Spleen (tissue), 11 donors: ENCODE measurements at regions not wholly inside any gene's neighbourhood (a gene's known extent, or its start where the extent isn't known, plus 50 kb on each side); places are given as distances from the start of the nearest gene placed in this dataset.

Source experiments
- DNase-seq: peaks from one replicate; pipeline ENCODE4 v3.0.0-alpha.2; 2020
- H3K27ac ChIP-seq, 8 donors: fragments of 200-600 bp; sonication (generic) in 7 of 8; 1 replicate in 4 of 8; 2 replicates in 4 of 8; pipeline versions ENCODE4 v1.5.0 to v1.8.0; 2016 to 2021; ENCODE audit warnings: inconsistent platforms in 4 of 8, mild to moderate bottlenecking in 4 of 8, moderate library complexity in 1 of 8
- H3K27me3 ChIP-seq, 7 donors: fragments of 200-600 bp; sonication (generic) in 6 of 7; replicated peaks in 1 of 7; 1 replicate in 4 of 7; 2 replicates in 3 of 7; pipeline versions ENCODE4 v1.5.0 to v1.8.0; 2016 to 2021; ENCODE audit warnings: inconsistent platforms in 3 of 7, mild to moderate bottlenecking in 1 of 7
- H3K36me3 ChIP-seq, 6 donors: fragments of 200-600 bp; sonication (generic) in 5 of 6; 1 replicate in 4 of 6; 2 replicates in 2 of 6; pipeline versions ENCODE4 v1.5.0 to v1.8.0; 2016 to 2021; ENCODE audit warnings: inconsistent platforms in 2 of 6
- H3K4me1 ChIP-seq, 6 donors: fragments of 200-600 bp; sonication (generic) in 5 of 6; 1 replicate in 3 of 6; 2 replicates in 3 of 6; pipeline versions ENCODE4 v1.5.0 to v1.8.0; 2016 to 2021; ENCODE audit warnings: inconsistent platforms in 3 of 6
- H3K4me3 ChIP-seq, 8 donors: fragments of 200-600 bp; sonication (generic) in 7 of 8; 1 replicate in 4 of 8; 2 replicates in 4 of 8; pipeline versions ENCODE4 v1.5.0 to v1.8.0; 2016 to 2021; ENCODE audit warnings: inconsistent platforms in 4 of 8, mild to moderate bottlenecking in 4 of 8, moderate library complexity in 2 of 8
- H3K9me3 ChIP-seq, 8 donors: fragments of 200-600 bp; sonication (generic) in 7 of 8; 1 replicate in 4 of 8; 2 replicates in 4 of 8; pipeline versions ENCODE4 v1.5.0 to v1.8.0; 2016 to 2021; ENCODE audit warnings: inconsistent platforms in 4 of 8
- CTCF ChIP-seq, 11 experiments: fragments of 200-600 bp in 7 of 11; fragments of 450-650 bp in 4 of 11; sonication (generic) in 4 of 11; IDR thresholded peaks in 8 of 11; conservative IDR thresholded peaks in 3 of 11; 1 replicate in 7 of 11; 2 replicates in 4 of 11; pipeline versions ENCODE4 v1.4.0 to v1.8.0; 2016 to 2021; ENCODE audit warnings: antibody characterized with exemption in 11 of 11, inconsistent platforms in 4 of 11, mild to moderate bottlenecking in 1 of 11
- POLR2A ChIP-seq, 3 donors: fragments of 450-650 bp; IDR thresholded peaks; one replicate each; pipeline ENCODE4 v1.5.1; 2017; ENCODE audit warnings: antibody characterized with exemption in 3 of 3, mild to moderate bottlenecking in 1 of 3
- POLR2AphosphoS5 ChIP-seq, 3 donors: sonication (generic); formaldehyde crosslinking; IDR thresholded peaks; one replicate each; pipeline ENCODE4 v1.5.1; 2017; ENCODE audit warnings: antibody characterized with exemption in 3 of 3
- WGBS, 5 donors: extraction: QIAGEN DNeasy Blood & Tissue Kit in 3 of 5; methylation state at CpG; one replicate each; pipeline versions ENCODE4 v1.1.5 to v1.1.7; 2013 to 2018; 5-methylcytosine and 5-hydroxymethylcytosine counted together
- intact Hi-C: fragments of 100-400 bp; cut with DNase I; formaldehyde crosslinking; loops from one replicate; pipeline ENCODE4 v1.15.0; 2023; ENCODE audit warnings: low total_unique reads
- donor health status: healthy with polysubstance abuse.
- donor health status: DM: no; HTN: no; CAD: no; lungs with moderate emphysema.
- donor health status: DM: no; HTN: no; CAD: no.
- donor health status: Bipolar disorder and iron deficiency.
- donor health status: healthy.
- donor health status: DM: no; HTN: no; CAD: no.
- donor health status: DM: yes; HTN: yes; CAD: no.

- no peak for DNase-seq
- Histone ChIP-seq H3K27me3 (no peaks in the 10 kb centered on the region), H3K9me3 (peaks cover 0 to 13% (median 5%) of the 10 kb centered on the region in 8 donors), H3K4me1 (no peaks in the 10 kb centered on the region), H3K4me3 (no peak overlapping the region), H3K27ac (no peak overlapping the region), H3K36me3 (no peaks in the 10 kb centered on the region)
- WGBS, 5 donors: 61 to 83% (median 74%) methylated on average over 1 of the region's 1 CpG
- intact Hi-C loops: no loop called here
- no peak for TF ChIP-seq POLR2AphosphoS5 (IDR thresholded peaks at IDR 0.05)
- TF ChIP-seq POLR2A (IDR thresholded peaks at IDR 0.05): no peak
- no peak for TF ChIP-seq CTCF (IDR thresholded peaks at IDR 0.05 in 8 of 11, conservative IDR thresholded peaks at IDR 0.05 in 3 of 11)
Observed at GRCh38 chr7:46775020-46775419, 806.9 kb downstream of the TNS3 start.

GRCh38 chr7:46774515-46774914 lies 807.4 kb downstream of the TNS3 start:
- no peaks in the 10 kb centered on the region for H3K27me3 ChIP-seq

GRCh38 chr7:46772776-46773175 lies 809.1 kb downstream of the TNS3 start:
- Histone ChIP-seq H3K9me3 (peaks cover 0 to 21% (median 15%) of the 10 kb centered on the region in 8 donors), H3K36me3 (no peaks in the 10 kb centered on the region), H3K4me1 (no peaks in the 10 kb centered on the region), H3K4me3 (no peak overlapping the region), H3K27me3 (no peaks in the 10 kb centered on the region), H3K27ac (no peak overlapping the region)
- no peak for DNase-seq
- intact Hi-C loops: no loop called here
- WGBS, 5 donors: 72 to 90% (median 85%) methylated on average over 1 of the region's 1 CpG
- TF ChIP-seq CTCF (IDR thresholded peaks at IDR 0.05 in 8 of 11, conservative IDR thresholded peaks at IDR 0.05 in 3 of 11): no peak
- TF ChIP-seq POLR2A (IDR thresholded peaks at IDR 0.05): no peak
- TF ChIP-seq POLR2AphosphoS5 (IDR thresholded peaks at IDR 0.05): no peak

More at GRCh38 chr7:46774515-46774914, 807.4 kb downstream of the TNS3 start:
- intact Hi-C loops: no loop called here
- TF ChIP-seq POLR2A (IDR thresholded peaks at IDR 0.05): no peak
- no peak for TF ChIP-seq CTCF (IDR thresholded peaks at IDR 0.05 in 8 of 11, conservative IDR thresholded peaks at IDR 0.05 in 3 of 11)
- no peak for TF ChIP-seq POLR2AphosphoS5 (IDR thresholded peaks at IDR 0.05)
- no peak overlapping the region for H3K27ac ChIP-seq
- 75 to 88% (median 85%) methylated on average over 1 of the region's 1 CpG for WGBS, 5 donors
- H3K36me3 ChIP-seq: no peaks in the 10 kb centered on the region
- H3K4me1 ChIP-seq: no peaks in the 10 kb centered on the region
- no peak for DNase-seq
- H3K9me3 ChIP-seq: peaks cover 0 to 14% (median 4%) of the 10 kb centered on the region in 8 donors
- H3K4me3 ChIP-seq: no peak overlapping the region

GRCh38 chr7:46767071-46767470 lies 814.8 kb downstream of the TNS3 start:
- 50 to 79% (median 77%) methylated on average over 1 of the region's 1 CpG for WGBS, 5 donors
- H3K27ac ChIP-seq: no peak overlapping the region
- DNase-seq: no peak
- TF ChIP-seq POLR2A (IDR thresholded peaks at IDR 0.05): no peak
- no peak for TF ChIP-seq POLR2AphosphoS5 (IDR thresholded peaks at IDR 0.05)
- TF ChIP-seq CTCF (IDR thresholded peaks at IDR 0.05 in 8 of 11, conservative IDR thresholded peaks at IDR 0.05 in 3 of 11): no peak
- no peaks in the 10 kb centered on the region for H3K36me3 ChIP-seq
- no peaks in the 10 kb centered on the region for H3K4me1 ChIP-seq
- no peaks in the 10 kb centered on the region for H3K27me3 ChIP-seq
- intact Hi-C loops: no loop called here
- H3K4me3 ChIP-seq: no peak overlapping the region
- peaks cover 0 to 23% (median 15%) of the 10 kb centered on the region in 8 donors for H3K9me3 ChIP-seq
